NCI-H526 (cell line): ENCODE measurements at regions not wholly inside any gene's neighbourhood (a gene's known extent, or its start where the extent isn't known, plus 50 kb on each side); places are given as distances from the start of the nearest gene placed in this dataset.
A peak's percentile ranks its signal among the peaks of the same experiment; 100 is the strongest.

Source experiments
- DNase-seq, 2 experiments: peaks; one replicate each; lab custom pipeline; 2025; lab: John Stamatoyannopoulos, UW

DNA sequence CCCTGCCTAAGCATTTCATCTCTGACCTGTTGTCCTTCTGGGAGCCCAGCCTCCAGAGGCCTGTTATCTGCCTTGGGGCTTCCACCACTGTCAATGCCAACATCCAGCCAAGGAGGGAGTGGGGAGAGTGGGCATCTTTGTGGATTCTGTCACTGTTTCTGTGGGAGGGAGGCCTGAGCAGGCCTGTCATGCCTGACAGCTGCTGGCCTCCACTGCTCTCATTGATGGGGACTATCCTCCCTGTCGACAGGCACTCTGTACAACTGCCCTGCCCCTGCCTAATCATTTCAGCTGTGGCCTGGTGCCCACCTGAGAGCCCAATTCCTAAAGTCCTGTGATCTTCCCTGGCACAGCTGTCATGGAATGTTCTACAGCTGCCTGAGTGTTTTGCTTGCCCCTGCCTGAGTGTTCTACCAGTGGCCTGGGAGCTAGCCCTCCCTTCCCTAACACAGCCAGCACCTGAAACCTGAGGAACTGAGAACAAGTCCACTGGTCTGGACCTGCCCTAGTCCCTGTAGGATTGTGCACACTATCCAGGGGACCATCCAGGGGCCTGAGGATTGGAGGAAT is 145.3 kb downstream of the FAM83B start:
- DNase-seq: no peak

DNA sequence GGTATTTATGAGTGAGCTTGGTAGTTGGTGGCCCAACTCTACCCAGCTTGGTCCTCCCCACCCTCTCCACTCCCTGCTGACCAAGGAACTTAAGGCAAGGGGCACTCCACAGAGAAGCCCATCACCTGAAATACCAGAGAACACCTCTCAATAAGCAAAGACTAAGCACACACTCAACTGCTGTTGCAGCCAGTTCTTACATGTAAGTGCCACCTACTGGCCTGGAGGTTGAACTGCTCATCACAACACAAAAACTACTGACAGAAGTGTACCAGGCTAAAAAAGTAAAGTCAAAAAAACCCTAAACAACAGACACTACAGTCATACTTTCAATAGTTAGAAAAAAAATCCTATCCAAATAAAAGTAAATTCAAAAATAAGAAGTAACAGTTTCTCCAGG is 146.2 kb downstream of the FAM83B start:
- DNase-seq: no peak

DNA sequence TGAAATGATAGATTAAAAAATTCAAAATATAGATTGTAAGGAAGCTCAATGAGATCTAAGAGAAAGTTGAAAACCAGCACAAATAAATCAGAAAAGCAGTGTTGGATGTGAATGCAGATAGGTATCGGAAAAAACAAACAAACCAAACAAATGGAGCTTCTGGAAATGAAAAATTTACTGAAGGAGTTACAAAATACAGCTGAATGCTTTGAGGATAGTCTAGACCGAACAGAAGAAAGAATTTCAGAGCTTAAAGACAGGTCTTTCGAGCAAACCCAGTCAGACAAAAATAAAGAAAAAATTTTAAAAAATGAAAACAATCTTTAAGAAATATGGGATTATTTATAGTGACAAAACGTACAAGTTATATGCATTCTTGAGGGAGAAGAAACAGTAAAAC is 146.7 kb downstream of the FAM83B start:
- DNase-seq: no peak

DNA sequence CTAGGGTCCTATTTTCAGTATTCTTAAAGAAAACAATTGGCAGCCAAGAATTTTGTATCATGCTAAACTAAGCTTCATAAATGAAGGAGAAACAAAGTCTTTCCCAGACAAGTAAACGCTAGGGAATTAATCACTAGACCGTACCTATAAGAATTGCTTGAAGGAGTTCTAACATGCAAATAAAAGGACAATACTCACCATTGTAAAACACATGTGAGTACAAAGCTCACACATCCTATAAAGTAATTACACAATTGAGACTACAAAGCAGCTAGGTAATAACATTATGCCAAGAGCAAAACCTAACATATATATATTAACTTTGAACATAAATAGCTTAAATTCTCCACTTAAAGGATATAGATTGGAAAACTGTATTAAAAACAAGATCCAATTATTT is 147.4 kb downstream of the FAM83B start:
- DNase-seq: peak in 1 of 2 experiments; percentile 11

DNA sequence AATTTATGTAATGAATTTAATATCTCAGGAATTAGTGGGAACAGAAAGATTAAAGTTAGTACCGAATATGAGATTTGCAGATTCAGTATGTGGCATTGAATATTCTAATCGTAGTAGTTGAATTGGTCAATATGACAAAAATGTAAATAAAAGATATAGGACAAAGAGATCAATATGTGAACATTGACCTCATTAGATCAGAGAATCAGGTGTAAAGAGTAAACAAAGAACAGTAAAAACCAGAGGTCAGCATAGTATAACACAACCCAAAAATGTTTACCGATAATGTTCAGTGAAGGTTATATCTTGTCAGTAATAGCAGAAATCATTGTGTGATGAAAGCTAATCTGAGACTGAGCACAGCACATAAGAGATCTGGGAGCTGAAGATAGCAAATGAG is 152.0 kb downstream of the FAM83B start:
- DNase-seq: no peak

DNA sequence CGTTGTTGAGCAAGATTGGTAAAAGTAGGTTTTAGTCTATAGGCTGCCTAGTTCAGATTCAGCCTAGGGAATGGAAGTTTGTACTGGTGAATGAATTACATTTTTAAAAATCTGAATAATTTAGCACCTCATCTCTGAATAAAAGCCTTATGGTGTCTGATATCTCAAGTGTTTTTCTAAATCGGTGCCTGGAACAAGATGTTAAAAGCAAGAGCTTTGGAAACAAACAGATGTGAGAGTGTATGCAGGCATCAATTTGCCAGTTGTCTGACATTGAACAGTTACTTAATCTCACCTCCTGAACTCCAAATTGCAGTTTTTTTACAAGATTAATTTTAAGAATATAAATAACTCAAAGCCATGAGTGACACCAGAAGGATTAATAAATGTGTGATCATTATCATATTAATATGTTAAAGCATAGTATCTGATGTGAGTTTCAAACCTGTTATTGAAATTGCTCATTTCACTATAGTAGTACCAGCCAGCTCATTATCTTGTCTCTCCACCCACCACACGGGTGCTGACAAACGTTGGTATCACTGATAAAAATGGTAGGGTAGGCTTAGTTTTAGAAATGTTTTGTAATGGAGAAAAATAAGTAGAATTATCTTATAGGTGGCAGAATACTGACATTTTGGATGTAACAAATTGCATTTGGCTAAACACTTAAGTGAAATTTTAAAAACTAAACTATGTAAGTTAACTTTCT is 157.3 kb downstream of the FAM83B start:
- no peak for DNase-seq

DNA sequence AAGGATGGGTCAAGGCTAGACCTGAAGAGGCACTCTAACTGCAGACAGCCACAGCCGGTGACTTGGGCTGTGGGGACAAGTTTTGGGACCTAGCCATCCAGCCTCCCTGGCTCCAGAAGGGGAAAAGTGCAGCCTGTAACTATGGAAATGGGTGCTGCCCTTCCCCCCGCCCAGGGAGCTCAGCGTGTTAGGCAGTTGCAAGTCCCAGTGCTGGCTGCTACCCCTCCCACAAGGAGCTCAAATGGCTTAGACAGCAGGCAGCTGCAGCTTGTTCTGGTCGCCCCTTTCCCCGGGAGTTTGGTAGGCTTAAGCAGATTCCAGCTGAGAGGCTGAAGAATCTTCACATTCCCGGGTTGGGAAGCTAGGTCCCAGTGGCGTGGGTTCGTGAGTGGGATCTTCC is 162.6 kb downstream of the FAM83B start:
- no peak for DNase-seq

DNA sequence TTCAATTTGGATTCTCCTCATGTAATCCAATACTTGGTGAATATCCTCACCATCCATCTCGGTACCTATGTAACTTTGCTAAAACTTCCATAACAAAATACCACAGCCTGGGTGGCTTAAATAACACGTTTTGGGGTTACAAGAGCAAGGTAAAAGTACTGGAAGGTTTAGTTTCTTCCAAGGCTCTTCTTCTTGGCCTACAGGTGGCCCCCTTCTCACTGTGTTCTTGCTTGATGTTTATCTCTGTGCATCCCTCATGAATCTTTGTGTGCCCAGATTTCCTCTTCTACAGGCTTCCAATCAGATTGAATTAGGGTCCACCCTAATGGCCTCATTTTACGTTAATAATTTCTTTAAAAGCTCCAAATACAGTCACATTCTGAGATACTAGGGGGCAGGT is 163.3 kb upstream of the HCRTR2 start:
- no peak for DNase-seq

DNA sequence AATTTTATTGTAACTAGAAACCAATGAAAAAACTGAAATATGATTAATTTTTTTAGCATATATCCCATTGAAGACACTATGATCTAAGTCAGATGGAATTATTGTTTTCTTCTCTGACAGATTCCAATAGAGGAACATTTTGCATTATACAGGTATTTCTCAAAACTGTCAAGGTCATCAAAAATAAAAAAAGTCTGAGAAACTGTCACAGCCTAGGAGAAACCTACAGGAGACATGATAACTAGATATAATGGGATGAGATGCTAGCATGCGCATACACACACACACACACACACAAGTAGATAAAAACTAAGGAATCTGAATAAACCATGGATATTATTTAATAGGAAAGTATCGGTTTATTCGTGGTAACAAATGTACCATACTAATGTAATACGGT is 161.9 kb upstream of the HCRTR2 start:
- no peak for DNase-seq

DNA sequence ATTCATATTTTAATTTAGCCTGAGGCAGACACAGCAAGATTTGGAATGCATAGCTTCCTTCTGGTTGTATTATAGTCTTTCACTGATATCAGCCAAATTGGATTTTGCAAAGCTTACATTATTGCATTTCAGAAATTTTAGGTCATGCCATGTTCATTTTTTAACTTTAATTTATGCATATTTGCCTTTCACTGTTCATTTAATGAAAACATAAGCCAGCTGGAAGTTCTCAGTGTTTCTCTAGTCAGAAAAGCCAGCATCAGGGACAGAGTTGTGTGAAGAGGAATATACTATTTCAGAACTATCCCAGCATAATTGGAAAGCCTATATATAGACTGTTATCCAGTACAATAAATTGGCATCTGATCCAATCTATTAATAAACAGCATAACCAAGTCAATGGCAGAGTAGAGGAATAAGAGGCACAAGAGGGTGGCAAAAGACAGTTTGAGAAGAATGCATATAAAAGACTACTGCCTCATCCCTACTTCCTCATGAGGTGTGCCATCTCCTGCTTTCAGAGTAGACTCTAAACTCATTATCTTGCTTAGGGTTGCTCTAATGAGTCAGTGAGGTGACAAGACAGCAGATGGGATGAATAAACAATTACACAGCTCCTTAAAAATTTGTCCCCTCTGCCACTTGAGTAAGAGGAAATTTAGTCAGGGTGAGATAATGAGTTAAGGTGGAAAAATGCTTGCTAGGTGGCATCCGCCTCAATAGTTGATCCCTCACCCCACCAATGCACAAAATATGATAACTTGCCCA is 159.8 kb upstream of the HCRTR2 start:
- no peak for DNase-seq

DNA sequence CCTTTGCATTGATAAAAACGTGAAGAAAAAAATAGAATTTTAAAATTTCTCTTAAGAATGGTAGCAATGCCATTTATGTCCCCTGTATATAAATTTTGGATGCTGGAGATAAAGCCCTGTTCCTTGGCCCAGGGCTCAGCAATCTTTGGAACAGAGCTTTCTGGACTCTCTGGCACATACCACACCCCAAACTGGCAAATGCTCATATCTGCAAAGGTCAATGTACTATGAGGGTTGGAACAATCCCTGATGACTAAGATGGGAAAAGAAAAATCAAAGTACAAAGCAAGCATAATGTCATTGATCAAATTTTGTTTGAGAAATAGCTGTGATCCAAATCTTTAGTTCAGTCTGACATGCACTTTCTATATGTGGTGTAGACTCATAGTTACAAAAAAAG is 158.1 kb upstream of the HCRTR2 start:
- no peak for DNase-seq

DNA sequence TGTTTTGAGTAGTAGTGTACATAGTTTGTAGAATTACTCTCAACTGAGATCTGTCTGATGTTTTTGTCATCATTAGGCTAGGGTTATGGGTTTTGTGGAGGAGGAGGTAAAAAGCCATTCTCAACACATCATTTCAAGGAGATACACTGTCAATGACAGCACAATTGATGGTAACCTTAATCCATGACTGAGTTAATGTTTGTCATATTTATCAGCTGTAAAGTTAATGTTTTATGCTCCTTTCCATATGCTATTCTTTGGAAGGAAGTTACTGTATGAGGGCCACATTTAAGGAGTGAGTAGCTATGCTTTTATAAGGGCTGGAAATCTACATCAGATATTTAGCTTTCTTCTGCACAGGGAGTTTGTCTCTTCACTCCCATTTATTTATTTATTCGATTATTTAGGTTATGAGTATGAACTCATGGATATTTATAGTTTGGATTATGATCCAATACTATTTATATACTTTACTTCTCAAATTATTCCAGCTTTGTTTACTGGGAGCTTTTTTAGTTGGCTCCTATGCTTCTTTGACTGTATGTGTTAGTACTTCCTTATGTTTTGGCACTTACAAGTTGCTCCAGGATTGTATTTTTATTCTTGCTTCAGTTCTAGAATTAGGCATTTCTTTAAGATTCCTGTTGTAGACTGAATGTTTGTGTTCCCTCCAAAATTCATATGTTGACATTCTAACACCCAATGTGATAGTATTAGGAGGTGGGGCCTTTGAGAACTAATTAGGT is 156.6 kb upstream of the HCRTR2 start:
- DNase-seq: no peak

DNA sequence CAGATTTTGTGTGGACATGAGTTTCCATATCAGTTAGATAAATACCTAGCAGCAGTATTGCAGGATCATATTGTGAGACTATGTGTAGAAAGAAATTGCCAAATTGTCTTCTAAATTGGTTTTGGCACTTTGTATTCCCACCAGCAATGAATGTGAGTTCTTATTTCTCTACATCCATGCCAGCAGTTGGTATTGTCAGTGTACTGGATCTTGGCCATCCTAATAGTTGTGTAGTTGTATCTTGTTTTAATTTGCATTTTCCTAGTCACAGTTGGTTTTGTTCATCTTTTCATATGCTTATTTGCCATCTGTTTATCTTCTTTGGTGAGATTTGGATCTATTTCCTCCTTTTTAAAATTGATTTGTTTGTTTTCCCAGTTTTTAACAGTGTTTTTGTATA is 154.7 kb upstream of the HCRTR2 start:
- DNase-seq: no peak

DNA sequence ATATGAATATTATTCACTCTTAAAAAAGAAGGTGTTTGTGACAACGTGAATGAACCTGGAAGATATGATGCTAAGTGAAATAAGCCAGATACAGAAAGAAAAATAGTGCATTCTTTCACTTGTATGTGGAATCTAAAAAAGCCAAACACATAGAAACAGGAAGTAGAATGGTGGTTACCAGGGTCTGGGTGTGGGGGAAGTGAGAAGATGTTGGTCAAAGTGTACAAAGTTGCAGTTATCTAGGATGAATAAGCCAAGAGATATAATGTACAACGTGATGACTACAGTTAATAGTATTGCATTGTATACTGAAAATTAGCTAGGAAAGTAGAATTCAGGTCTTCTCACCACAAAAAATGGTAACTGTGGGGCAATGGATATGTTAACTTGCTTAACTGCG is 151.1 kb upstream of the HCRTR2 start:
- no peak for DNase-seq

DNA sequence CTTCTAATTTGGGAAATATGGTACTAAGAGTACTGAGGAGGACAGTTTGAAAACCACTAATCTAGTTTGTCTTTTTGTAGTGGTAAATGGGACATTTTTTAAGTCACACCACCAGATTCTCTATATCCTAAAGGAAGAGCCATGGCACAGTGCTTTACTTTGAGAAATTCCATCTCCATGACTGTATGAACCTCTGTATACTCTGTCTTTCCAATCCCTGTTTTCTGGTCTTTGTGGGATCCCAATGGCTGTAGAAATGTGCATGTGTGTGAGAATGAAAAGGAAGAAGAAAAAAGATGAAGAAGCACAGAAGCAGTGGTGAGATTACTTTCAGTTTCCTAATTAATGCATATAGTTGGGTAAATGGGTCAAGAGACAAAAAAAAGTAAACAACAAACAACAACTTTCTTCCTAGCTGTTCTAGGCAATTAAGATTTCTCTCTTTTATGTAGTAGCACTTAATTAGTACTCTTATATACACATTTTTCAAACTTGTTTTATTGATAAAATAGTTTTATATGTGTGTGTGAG is 141.2 kb upstream of the HCRTR2 start:
- DNase-seq: no peak

DNA sequence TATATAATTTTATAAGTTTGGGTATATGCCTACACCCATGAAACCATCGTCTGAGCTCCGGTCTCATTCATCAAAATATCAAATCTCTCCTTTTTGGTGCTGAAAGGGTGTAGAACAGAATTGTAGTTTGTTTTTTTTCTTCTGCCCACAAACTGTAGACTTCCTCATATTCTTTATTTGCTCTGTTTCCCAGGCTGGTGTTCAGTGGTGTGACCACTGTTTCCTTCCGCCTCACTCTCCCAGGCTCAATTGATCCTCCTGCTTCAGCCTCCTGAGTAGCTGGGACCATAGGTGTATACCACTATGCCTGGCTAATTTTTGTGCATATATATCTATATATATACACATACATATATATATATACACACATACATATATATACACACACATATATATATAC is 139.6 kb upstream of the HCRTR2 start:
- no peak for DNase-seq

DNA sequence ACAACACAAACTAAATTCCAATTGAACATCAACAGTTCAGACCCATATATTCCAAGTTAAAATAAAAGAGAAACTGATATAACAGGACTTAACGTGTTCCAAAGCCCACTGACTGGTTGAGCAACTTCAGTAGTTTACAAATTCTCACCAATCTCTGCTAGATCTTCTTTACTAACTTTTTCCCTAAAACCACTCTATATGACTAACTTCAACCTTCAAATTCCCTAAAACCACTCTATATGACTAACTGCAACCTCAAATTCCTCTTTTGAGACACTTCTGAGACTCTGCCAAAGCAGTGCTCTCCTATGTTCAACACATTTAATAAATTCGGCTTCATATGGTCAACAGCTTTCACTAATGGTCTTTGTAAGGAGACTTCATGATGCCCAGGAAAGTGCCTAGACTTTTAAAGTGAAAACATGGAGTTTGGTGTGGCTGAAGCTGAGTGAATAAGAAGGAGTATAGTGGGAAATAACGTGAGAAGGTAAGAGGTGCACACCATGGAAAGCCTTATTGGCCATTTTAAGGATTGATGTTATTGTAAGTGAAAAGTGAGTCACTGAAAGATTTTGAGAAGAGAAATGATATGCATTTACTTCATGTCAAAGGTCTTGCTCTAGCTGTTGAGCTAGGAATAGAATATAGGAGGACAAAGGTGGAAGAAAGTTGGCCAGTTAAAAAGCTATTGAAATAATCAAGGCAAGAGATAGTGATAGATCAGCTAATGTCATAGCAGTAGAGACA is 134.0 kb upstream of the HCRTR2 start:
- no peak for DNase-seq

DNA sequence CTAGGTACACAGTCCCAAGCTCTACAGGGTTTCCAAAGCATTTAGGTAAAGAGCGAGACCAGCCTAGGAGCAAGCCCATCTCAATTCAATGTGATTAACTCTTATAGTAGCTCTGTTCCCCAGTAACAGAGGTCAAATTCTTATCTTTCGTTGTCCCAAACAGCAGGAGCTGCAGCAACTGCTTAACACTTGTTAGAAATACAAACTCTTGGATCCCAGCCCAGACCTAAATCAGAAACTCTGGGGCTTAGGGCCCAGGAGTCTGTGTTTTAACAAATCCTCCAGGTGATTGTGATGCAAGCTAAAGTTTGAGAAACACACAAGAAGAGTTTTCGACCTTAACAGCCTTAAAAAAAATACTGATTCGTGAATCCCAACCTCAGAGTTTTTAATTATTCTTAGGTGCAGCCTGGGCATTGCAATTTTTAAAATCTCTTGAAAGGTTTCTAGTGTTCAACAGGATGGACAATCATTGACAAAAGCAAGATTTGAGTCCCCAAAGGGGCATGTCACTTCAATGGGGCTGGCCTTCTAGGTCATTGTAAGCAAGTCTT is 127.4 kb upstream of the HCRTR2 start:
- no peak for DNase-seq

DNA sequence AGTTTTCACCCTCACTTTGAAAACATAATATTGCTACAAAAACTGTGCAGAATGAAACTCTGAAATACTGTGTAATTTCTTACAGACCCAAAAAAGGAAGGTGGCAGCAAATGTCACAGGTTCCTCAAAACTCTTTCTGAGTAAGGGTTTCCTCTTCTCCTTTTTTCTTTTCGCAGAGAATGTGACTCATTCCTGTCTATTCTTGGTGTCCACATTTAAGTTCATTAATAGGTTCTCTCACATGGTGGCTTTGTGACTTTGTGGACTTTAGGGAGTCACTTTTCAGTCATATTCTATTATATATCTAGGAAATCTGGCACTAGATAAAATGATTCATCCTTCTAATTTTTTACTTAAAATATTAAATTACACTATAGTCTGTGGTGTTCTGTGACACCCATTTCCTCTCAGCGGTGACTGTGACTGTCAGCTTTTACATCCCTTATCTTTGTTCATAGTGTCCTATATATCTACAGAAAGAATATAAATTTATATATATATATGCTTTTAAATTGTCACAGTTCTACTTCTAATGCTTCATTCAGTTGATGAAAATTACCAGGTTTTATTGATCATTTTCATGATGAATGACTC is 126.8 kb upstream of the HCRTR2 start:
- DNase-seq: no peak

DNA sequence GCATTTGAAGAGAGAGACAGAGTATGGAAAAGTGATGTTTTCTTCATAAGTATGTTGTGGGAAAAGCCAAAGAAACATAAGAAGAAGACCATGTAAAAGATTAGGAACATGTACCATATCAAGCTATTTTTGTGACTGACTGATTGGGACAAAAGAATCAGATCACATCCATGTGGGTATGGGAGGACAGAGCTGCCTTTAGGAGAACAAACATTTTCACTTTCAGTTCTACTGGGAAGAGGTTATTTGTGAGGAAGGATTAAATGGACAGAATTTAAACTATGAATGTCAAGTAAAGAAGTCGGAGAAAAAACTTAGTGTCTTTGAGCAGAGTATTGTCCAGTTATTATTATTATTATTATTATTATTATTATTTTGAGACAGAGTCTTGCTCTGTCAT is 124.4 kb upstream of the HCRTR2 start:
- DNase-seq: no peak

DNA sequence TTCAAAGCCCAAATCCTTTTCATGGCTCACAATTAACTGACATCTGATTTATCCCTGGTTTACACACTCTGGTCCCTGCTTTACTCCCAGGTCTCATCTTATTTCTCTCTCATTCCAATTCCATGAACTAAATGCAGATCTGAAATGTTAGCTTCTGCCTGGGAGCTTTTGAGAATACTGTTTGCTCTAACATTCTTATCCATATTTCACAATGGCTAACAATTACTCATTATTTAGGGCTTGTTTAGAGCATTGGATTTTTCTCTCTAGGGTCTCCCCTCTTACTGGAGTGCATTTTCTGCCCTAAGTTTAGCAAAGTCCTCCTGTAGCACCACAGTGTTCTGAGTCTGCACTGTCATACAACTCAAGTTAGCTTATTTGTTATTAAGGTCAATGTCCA is 121.5 kb upstream of the HCRTR2 start:
- DNase-seq: no peak
